ENCODE measurements at regions not wholly inside any gene's neighbourhood (a gene's known extent, or its start where the extent isn't known, plus 50 kb on each side); places are given as distances from the start of the nearest gene placed in this dataset.
"Not testable (repeated sequence)": the region's sequence is repeated elsewhere in the genome, so short reads cannot be mapped to it uniquely, and the experiment has no call there.

DNA sequence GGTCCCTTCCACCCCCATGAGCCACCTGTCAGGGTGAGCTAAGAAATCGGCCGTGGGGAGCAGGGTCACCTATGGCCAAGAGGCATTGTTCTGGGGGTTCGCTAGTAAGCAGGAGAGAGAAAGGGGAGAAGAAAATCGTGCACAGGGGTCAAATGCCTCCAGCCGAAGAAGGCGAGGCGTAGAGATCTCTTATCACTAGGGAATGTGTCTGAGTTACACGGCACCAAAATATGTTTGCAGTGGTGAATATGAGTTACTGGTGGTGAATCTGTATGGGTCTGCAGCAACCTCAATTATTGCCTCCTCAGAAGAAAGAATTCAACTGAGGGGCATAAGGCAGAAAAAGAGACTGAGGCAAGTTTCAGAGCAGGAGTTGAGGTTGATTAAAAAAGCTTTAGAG lies 54.2 kb upstream of the RABGAP1L start:
- Histone ChIP-seq H3K4me3 (IDR thresholded peaks at IDR 0.05; ENCODE audit: insufficient read depth, low read depth, low read length) (no peak overlapping the region), H3K4me1 (ENCODE audit: low read depth, poor library complexity, severe bottlenecking) (no peaks in the 10 kb centered on the region), H3K27me3 (ENCODE audit: insufficient read depth, low read depth) (no peaks in the 10 kb centered on the region), H4K20me1 (ENCODE audit: insufficient read depth) (no peaks in the 10 kb centered on the region), H3K4me2 (no peak overlapping the region), H3K27ac (no peak overlapping the region), H2AFZ (ENCODE audit: low read depth) (no peak overlapping the region), H3K79me2 (ENCODE audit: insufficient read depth, low read depth) (no peaks in the 10 kb centered on the region), H3K36me3 (ENCODE audit: insufficient read depth) (no peaks in the 10 kb centered on the region), H3K9ac (no peak overlapping the region)
- TF ChIP-seq, protein P1, sequence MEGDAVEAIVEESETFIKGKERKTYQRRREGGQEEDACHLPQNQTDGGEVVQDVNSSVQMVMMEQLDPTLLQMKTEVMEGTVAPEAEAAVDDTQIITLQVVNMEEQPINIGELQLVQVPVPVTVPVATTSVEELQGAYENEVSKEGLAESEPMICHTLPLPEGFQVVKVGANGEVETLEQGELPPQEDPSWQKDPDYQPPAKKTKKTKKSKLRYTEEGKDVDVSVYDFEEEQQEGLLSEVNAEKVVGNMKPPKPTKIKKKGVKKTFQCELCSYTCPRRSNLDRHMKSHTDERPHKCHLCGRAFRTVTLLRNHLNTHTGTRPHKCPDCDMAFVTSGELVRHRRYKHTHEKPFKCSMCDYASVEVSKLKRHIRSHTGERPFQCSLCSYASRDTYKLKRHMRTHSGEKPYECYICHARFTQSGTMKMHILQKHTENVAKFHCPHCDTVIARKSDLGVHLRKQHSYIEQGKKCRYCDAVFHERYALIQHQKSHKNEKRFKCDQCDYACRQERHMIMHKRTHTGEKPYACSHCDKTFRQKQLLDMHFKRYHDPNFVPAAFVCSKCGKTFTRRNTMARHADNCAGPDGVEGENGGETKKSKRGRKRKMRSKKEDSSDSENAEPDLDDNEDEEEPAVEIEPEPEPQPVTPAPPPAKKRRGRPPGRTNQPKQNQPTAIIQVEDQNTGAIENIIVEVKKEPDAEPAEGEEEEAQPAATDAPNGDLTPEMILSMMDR (conservative IDR thresholded peaks at IDR 0.05; ENCODE audit: low read depth, low read length), result no peak

DNA sequence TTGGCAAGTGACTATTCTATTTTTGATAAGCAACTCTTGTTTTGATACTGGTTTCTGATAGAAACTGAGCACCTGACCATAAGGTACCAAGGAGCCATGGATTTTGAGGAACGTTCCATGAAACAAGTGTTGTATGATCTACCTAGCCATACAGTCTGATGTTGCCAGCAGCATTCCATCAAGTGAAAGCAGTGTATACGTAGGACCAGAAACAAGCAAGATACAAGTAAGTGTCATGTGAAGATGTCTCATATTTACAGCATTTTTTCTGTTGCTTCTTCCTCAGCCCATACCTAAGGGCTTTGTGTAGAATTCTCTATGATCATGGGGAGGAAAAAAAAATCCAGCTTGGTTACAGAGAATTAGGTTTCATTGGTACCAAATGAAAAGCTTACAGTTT lies 55.6 kb upstream of the RABGAP1L start:
- Histone ChIP-seq H3K4me2 (no peak overlapping the region), H3K4me3 (IDR thresholded peaks at IDR 0.05; ENCODE audit: insufficient read depth, low read depth, low read length) (no peak overlapping the region), H3K27ac (no peak overlapping the region), H3K36me3 (ENCODE audit: insufficient read depth) (no peaks in the 10 kb centered on the region), H3K9ac (no peak overlapping the region), H4K20me1 (ENCODE audit: insufficient read depth) (no peaks in the 10 kb centered on the region), H2AFZ (ENCODE audit: low read depth) (no peak overlapping the region), H3K27me3 (ENCODE audit: insufficient read depth, low read depth) (no peaks in the 10 kb centered on the region), H3K79me2 (ENCODE audit: insufficient read depth, low read depth) (no peaks in the 10 kb centered on the region), H3K4me1 (ENCODE audit: low read depth, poor library complexity, severe bottlenecking) (no peaks in the 10 kb centered on the region)
- TF ChIP-seq, protein P1 (conservative IDR thresholded peaks at IDR 0.05; ENCODE audit: low read depth, low read length), result no peak

DNA sequence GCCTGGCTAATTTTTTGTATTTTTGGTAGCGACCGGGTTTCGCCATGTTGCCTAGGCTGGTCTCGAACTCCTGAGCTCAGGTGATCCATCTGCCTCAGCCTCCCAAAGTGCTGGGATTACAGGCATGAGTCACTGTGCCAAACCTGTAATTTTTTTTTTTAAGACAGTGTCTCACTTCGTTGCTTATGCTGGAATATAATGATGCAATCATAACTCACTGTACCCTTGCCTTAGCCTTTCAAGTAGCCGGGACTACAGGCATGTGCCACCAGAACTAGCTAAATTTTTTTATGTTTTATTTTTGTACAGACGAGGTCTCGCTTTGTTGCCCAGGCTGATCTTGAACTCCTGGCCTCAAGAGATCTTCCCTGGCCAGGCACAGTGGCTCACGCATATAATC lies 57.3 kb upstream of the RABGAP1L start:
- not testable (repeated sequence) for H3K27me3 ChIP-seq (ENCODE audit: insufficient read depth, low read depth); H3K79me2 ChIP-seq (ENCODE audit: insufficient read depth, low read depth); H2AFZ ChIP-seq (ENCODE audit: low read depth); H3K27ac ChIP-seq; H3K4me2 ChIP-seq; H3K4me3 ChIP-seq (IDR thresholded peaks at IDR 0.05; ENCODE audit: insufficient read depth, low read depth, low read length); H3K36me3 ChIP-seq (ENCODE audit: insufficient read depth); H3K9ac ChIP-seq; H3K4me1 ChIP-seq (ENCODE audit: low read depth, poor library complexity, severe bottlenecking); H4K20me1 ChIP-seq (ENCODE audit: insufficient read depth)

DNA sequence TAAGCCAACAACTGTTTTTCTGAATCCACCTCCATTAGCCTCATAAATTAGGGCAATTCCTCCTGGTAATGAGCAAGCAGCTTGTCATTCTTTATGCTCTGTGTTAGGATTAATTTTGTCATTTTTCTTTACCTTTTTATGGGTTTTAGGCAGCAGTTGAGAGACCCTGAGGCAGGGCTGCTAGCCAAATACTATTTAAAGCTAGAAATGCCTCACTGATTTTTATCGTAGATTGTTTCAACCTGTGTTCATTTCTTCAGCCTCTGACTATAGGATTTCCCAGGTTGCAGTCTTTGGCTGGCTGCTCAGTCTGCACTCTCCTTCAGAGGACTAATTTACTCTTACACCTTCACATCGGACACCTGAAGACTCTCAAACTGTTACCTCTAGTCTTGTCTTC lies 61.9 kb upstream of the RABGAP1L start:
- Histone ChIP-seq H4K20me1 (ENCODE audit: insufficient read depth) (no peaks in the 10 kb centered on the region), H3K27me3 (ENCODE audit: insufficient read depth, low read depth) (no peaks in the 10 kb centered on the region), H2AFZ (ENCODE audit: low read depth) (no peak overlapping the region), H3K4me3 (IDR thresholded peaks at IDR 0.05; ENCODE audit: insufficient read depth, low read depth, low read length) (no peak overlapping the region), H3K4me1 (ENCODE audit: low read depth, poor library complexity, severe bottlenecking) (no peaks in the 10 kb centered on the region), H3K9ac (no peak overlapping the region), H3K79me2 (ENCODE audit: insufficient read depth, low read depth) (no peaks in the 10 kb centered on the region), H3K4me2 (no peak overlapping the region), H3K36me3 (ENCODE audit: insufficient read depth) (no peaks in the 10 kb centered on the region), H3K27ac (no peak overlapping the region)
- TF ChIP-seq, protein P1 (conservative IDR thresholded peaks at IDR 0.05; ENCODE audit: low read depth, low read length), result no peak

DNA sequence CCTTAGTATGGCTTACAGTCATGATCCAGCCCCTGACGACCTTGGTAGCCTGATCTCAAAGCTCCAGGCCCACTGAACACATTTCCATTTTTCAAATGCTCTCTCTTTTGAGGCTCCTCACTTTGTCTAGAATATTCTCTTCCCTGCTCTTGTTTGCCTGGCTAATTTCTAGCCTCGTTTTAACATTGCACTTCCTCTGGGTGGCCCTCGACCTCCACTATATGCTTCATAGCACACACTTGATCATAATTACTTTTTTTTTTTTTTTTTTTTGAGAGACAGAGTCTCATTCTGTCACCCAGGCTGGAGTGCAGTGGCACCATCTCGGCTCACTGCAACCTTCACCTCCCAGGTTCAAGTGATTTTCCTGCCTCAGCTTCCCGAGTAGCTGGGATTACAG lies 65.5 kb upstream of the RABGAP1L start:
- not testable (repeated sequence) for H3K27ac ChIP-seq; H3K79me2 ChIP-seq (ENCODE audit: insufficient read depth, low read depth); H3K4me1 ChIP-seq (ENCODE audit: low read depth, poor library complexity, severe bottlenecking); H3K27me3 ChIP-seq (ENCODE audit: insufficient read depth, low read depth); H4K20me1 ChIP-seq (ENCODE audit: insufficient read depth); H3K4me2 ChIP-seq; H2AFZ ChIP-seq (ENCODE audit: low read depth); H3K9ac ChIP-seq; H3K36me3 ChIP-seq (ENCODE audit: insufficient read depth); H3K4me3 ChIP-seq (IDR thresholded peaks at IDR 0.05; ENCODE audit: insufficient read depth, low read depth, low read length)
